Fibroblast of mammary gland (primary cell): ENCODE measurements at regions not wholly inside any gene's neighbourhood (a gene's known extent, or its start where the extent isn't known, plus 50 kb on each side); places are given as distances from the start of the nearest gene placed in this dataset.

Experiments used
- DNase-seq: peaks from one replicate; pipeline ENCODE4 v3.0.0-alpha.2; 2010; ENCODE audit warnings: low read depth
- H3K4me3 ChIP-seq: 2 replicates; pipeline ENCODE4 v1.5.1; 2011; ENCODE audit warnings: low read depth, mild to moderate bottlenecking, low read length, moderate library complexity; ENCODE audit not compliant: control insufficient read depth
- CTCF ChIP-seq: conservative IDR thresholded peaks from 2 replicates; pipeline ENCODE4 v1.5.1; 2011; ENCODE audit warnings: low read depth, low read length, inconsistent platforms; ENCODE audit not compliant: control insufficient read depth, insufficient read depth

- TF ChIP-seq CTCF = no peak
- DNase-seq = no peak
- H3K4me3 ChIP-seq = no peak overlapping the region
Measured at GRCh38 chr2:144580521-144581161, 60.7 kb upstream of the ZEB2 start.

- TF ChIP-seq CTCF = no peak
- no peak overlapping the region for H3K4me3 ChIP-seq
- no peak for DNase-seq
Measured at GRCh38 chr2:144579556-144579955, 59.6 kb upstream of the ZEB2 start.

- no peak for TF ChIP-seq CTCF
- no peak for DNase-seq
- no peak overlapping the region for H3K4me3 ChIP-seq
Measured at GRCh38 chr2:144578099-144578498, 58.2 kb upstream of the ZEB2 start.

GRCh38 chr2:144572977-144573376, 53.1 kb upstream of the ZEB2 start:
- DNase-seq = no peak
- no peak overlapping the region for H3K4me3 ChIP-seq
- no peak for TF ChIP-seq CTCF

GRCh38 chr2:144571770-144572169, 51.9 kb upstream of the ZEB2 start:
- TF ChIP-seq CTCF = no peak
- no peak for DNase-seq
- H3K4me3 ChIP-seq = no peak overlapping the region

GRCh38 chr2:144570566-144570965, 50.6 kb upstream of the ZEB2 start:
- DNase-seq = no peak
- no peak overlapping the region for H3K4me3 ChIP-seq
- no peak for TF ChIP-seq CTCF
